K562 (cell line): ENCODE measurements at regions not wholly inside any gene's neighbourhood (a gene's known extent, or its start where the extent isn't known, plus 50 kb on each side); places are given as distances from the start of the nearest gene placed in this dataset.

Experiments
- CBFA2T3 ChIP-seq: fragments of 450-650 bp; IDR thresholded peaks from 2 replicates; pipeline ENCODE4 v1.6.1; 2017
- CXXC5 ChIP-seq: fragments of 250-450 bp; sonication (Bioruptor Pico); IDR thresholded peaks from 2 replicates; pipeline ENCODE4 v1.8.0; 2022; ENCODE audit warnings: inconsistent platforms, mild to moderate bottlenecking, moderate library complexity
- E2F3 ChIP-seq: fragments of 250-450 bp; sonication (Bioruptor Pico); IDR thresholded peaks from 2 replicates; pipeline ENCODE4 v1.4.0; 2020; ENCODE audit warnings: mild to moderate bottlenecking
- EGR1 ChIP-seq: fragments of 450-650 bp; conservative IDR thresholded peaks from 2 replicates; pipeline ENCODE4 v1.6.1; 2017; ENCODE audit warnings: mild to moderate bottlenecking
- JUNB ChIP-seq: fragments of 450-650 bp; formaldehyde crosslinking; conservative IDR thresholded peaks from 2 replicates; pipeline ENCODE4 v1.4.0; 2020; ENCODE audit warnings: mild to moderate bottlenecking
- NCOA6 ChIP-seq: fragments of 450-650 bp; IDR thresholded peaks from 2 replicates; pipeline ENCODE4 v1.6.1; 2017; ENCODE audit warnings: mild to moderate bottlenecking
- PTRF ChIP-seq: fragments of 450-650 bp; IDR thresholded peaks from 2 replicates; pipeline ENCODE4 v1.6.1; 2016; ENCODE audit warnings: mild to moderate bottlenecking, missing genetic modification characterization, missing compliant biosample characterization
- RFX1 ChIP-seq: fragments of 450-650 bp; IDR thresholded peaks from 2 replicates; pipeline ENCODE4 v1.6.1; 2016; ENCODE audit warnings: mild to moderate bottlenecking, moderate library complexity
- ZC3H8 ChIP-seq: fragments of 450-650 bp; IDR thresholded peaks from 2 replicates; pipeline ENCODE4 v1.6.1; 2017
- ZNF143 ChIP-seq: sonication (generic); formaldehyde crosslinking; IDR thresholded peaks from 2 replicates; pipeline ENCODE4 v1.9.0; 2022; ENCODE audit warnings: mild to moderate bottlenecking, missing genetic modification reagents
- ZNF24 ChIP-seq: fragments of 450-650 bp; IDR thresholded peaks from 2 replicates; pipeline ENCODE4 v1.6.1; 2016
- ZNF3 ChIP-seq: fragments of 250-450 bp; sonication (Bioruptor Pico); IDR thresholded peaks from 2 replicates; pipeline ENCODE4 v1.5.0; 2021; ENCODE audit warnings: mild to moderate bottlenecking, moderate library complexity
- TF ChIP-seq, protein P1 (sequence below): sonication (generic); formaldehyde crosslinking; IDR thresholded peaks from 2 replicates; pipeline ENCODE4 v1.8.1; 2023; ENCODE audit warnings: mild to moderate bottlenecking, missing genetic modification reagents
- TF ChIP-seq, protein P2 (sequence below): fragments of 250-450 bp; sonication (Bioruptor Pico); IDR thresholded peaks from 2 replicates; pipeline ENCODE4 v1.4.0; 2020; ENCODE audit warnings: mild to moderate bottlenecking

DNA sequence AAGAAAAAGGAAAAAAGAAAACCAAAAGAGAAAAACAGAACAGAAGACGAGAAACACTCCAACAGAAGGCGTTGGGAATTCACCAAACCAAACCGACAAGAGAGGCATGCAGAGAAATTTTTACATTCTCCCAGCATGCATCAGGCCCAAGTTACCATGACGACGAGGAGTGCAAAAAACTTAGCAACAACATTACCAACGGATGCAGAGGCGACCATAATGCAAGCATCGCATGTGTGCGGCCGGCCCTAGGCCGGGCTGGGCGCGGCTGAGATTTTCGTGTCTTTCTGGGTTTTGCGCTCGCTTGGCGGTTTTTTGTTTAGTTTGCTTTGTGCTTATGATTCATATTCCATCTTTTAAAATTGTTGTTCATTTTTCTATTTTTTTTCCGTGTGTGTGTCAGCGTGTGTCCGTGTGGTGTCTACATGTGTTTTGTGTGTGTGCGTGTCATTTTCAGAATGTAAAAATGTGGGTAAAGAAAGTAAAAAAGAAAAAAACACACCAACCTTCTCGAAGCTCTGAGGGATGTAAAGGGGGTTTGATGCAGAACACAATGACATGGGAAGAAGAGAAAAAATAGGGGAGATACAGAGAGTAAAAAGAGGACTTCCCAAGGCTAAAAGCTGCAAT is 84.9 kb downstream of the PTPRS start (continued):
- TF ChIP-seq JUNB (CRISPR knock-in tag), result no peak
- TF ChIP-seq, protein P1, sequence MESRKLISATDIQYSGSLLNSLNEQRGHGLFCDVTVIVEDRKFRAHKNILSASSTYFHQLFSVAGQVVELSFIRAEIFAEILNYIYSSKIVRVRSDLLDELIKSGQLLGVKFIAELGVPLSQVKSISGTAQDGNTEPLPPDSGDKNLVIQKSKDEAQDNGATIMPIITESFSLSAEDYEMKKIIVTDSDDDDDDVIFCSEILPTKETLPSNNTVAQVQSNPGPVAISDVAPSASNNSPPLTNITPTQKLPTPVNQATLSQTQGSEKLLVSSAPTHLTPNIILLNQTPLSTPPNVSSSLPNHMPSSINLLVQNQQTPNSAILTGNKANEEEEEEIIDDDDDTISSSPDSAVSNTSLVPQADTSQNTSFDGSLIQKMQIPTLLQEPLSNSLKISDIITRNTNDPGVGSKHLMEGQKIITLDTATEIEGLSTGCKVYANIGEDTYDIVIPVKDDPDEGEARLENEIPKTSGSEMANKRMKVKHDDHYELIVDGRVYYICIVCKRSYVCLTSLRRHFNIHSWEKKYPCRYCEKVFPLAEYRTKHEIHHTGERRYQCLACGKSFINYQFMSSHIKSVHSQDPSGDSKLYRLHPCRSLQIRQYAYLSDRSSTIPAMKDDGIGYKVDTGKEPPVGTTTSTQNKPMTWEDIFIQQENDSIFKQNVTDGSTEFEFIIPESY, result peak; percentile 92
- TF ChIP-seq, protein P2, sequence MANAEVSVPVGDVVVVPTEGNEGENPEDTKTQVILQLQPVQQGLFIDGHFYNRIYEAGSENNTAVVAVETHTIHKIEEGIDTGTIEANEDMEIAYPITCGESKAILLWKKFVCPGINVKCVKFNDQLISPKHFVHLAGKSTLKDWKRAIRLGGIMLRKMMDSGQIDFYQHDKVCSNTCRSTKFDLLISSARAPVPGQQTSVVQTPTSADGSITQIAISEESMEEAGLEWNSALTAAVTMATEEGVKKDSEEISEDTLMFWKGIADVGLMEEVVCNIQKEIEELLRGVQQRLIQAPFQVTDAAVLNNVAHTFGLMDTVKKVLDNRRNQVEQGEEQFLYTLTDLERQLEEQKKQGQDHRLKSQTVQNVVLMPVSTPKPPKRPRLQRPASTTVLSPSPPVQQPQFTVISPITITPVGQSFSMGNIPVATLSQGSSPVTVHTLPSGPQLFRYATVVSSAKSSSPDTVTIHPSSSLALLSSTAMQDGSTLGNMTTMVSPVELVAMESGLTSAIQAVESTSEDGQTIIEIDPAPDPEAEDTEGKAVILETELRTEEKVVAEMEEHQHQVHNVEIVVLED, result no peak
- TF ChIP-seq NCOA6, result no peak
- TF ChIP-seq ZNF3, result no peak
- no peak for TF ChIP-seq E2F3
- no peak for TF ChIP-seq CXXC5 (CRISPR knock-in tag)
- no peak for TF ChIP-seq ZC3H8
- no peak for TF ChIP-seq ZNF24
- no peak for TF ChIP-seq CBFA2T3
- no peak for TF ChIP-seq PTRF (tag)
- peak; percentile 89 for TF ChIP-seq RFX1
- TF ChIP-seq ZNF143, result peak; percentile 63; the same call in 1 of the 2 replicates
- TF ChIP-seq EGR1, result no peak
- TF ChIP-seq, all 486 proteins: peak for 3
